Testis (tissue), 2 donors: ENCODE measurements at regions not wholly inside any gene's neighbourhood (a gene's known extent, or its start where the extent isn't known, plus 50 kb on each side); places are given as distances from the start of the nearest gene placed in this dataset.

ENCODE experiments used
- POLR2A ChIP-seq: fragments of 450-650 bp; IDR thresholded peaks from one replicate; pipeline ENCODE4 v1.6.1; 2017; ENCODE audit warnings: antibody characterized with exemption, mild to moderate bottlenecking, moderate library complexity
- TF ChIP-seq, protein P1 (sequence below), 3 experiments: fragments of 450-650 bp in 2 of 3; fragments of 200-600 bp in 1 of 3; sonication (generic) in 1 of 3; IDR thresholded peaks; one replicate each; pipeline ENCODE4 v1.5.1; 2016 to 2019; ENCODE audit warnings: antibody characterized with exemption in 3 of 3, mild to moderate bottlenecking in 2 of 3, moderate library complexity in 1 of 3

GRCh38 chr5:91839233-91839632 lies 456.1 kb upstream of the ARRDC3 start:
- TF ChIP-seq, protein P1, sequence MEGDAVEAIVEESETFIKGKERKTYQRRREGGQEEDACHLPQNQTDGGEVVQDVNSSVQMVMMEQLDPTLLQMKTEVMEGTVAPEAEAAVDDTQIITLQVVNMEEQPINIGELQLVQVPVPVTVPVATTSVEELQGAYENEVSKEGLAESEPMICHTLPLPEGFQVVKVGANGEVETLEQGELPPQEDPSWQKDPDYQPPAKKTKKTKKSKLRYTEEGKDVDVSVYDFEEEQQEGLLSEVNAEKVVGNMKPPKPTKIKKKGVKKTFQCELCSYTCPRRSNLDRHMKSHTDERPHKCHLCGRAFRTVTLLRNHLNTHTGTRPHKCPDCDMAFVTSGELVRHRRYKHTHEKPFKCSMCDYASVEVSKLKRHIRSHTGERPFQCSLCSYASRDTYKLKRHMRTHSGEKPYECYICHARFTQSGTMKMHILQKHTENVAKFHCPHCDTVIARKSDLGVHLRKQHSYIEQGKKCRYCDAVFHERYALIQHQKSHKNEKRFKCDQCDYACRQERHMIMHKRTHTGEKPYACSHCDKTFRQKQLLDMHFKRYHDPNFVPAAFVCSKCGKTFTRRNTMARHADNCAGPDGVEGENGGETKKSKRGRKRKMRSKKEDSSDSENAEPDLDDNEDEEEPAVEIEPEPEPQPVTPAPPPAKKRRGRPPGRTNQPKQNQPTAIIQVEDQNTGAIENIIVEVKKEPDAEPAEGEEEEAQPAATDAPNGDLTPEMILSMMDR (IDR thresholded peaks at IDR 0.05), result no peak
- TF ChIP-seq POLR2A, result no peak
